Midbrain (tissue), 1 donor: ENCODE measurements at regions not wholly inside any gene's neighbourhood (a gene's known extent, or its start where the extent isn't known, plus 50 kb on each side); places are given as distances from the start of the nearest gene placed in this dataset.

ENCODE experiments used
- DNase-seq: peaks from one replicate; lab custom pipeline; 2025; lab: John Stamatoyannopoulos, UW

- no peak for DNase-seq
Observed at GRCh38 chr10:130769146-130770017, 542.1 kb downstream of the TCERG1L start.

DNA sequence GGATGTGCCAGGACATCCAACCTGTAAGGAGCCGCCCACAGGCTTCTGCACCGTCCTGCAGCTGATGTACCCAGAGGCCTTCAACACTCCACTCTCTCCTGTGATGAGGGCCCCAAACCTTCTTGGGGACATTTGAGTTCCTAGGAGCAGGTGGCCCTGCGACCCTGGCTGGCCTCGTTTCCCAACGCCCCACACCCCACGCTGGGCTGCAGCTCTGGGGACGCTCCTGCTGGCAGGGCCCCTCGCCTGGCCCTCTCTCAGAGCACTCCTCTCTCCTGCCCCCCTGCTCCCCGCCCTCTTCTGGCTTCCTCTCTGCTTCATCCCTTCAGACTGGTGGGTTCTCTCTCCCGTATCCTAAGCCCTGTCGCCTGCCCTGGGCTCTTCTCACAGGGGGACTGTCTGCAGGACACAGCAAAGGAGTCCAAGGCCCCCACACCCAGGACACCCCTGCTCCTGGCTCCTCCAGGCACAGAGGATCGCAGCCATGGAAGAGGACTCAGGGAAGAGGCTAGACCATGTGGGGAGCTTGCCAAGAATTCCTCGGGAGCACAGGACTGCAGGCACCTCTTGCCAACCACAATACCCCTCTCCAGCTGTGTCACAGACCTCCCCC is 541.4 kb downstream of the TCERG1L start:
- DNase-seq: no peak

DNA sequence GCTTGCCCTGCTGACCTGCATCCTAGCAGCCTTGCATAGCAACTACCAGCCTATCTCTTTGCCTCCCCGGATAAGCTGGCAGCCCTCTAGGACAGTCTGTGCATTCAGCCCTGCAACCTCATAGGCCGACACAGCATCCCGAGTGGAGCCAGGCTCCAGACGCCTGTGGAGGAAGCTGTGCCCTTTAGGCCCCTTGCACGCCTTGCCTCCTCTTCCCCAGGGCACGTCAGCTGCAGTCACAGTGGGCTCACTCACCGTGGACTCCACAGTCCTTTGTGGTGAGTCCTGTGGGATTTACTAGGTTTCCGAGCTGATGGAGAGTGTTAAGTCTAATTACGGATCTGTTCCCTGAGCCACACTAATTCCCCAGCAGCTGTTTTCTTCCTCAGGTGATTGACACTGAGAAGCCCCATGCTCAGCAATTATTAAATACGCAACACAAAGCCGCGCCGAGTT is 540.0 kb downstream of the TCERG1L start:
- no peak for DNase-seq

DNA sequence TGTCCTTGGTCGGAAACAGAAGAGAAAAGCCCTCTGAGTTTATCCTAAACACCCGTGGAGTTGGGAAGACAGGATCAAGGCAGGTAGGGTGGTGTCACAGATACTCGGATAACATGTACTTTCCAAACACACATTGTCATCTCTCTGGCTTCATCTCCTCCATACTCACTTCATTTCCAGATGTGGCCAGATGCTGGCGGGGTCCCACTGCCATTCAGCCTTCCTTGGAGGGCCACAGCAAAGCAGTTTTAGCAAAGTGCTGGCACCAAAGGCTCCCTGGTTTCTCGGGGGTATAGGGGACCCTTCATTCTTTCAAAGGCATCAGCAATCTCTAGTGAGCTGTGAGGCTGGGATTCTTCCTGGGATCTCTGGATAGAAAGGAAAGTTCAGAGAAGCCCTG is 539.5 kb downstream of the TCERG1L start:
- no peak for DNase-seq

DNA sequence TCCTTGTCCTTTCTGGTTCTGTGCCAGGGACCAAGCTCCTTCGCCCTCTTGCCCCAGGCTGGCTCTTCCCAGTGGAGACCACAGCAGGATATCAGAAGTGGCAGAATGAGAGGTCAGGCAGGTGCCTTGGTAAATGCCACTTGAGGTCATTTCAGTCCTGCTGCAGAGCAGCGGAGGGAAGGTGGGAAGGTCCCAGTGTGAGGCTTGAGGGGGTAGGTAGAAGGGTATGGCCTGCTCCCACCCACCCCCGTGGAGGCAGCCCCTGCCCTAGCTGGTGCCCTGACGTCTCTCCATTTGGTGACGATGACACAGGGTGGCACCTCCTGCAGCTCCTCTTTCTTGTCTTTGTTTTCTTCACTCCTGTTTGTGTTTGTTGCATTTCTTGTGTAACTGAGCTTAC is 538.8 kb downstream of the TCERG1L start:
- DNase-seq: no peak

GRCh38 chr10:130773941-130774340 is 537.6 kb downstream of the TCERG1L start:
- DNase-seq: no peak

DNA sequence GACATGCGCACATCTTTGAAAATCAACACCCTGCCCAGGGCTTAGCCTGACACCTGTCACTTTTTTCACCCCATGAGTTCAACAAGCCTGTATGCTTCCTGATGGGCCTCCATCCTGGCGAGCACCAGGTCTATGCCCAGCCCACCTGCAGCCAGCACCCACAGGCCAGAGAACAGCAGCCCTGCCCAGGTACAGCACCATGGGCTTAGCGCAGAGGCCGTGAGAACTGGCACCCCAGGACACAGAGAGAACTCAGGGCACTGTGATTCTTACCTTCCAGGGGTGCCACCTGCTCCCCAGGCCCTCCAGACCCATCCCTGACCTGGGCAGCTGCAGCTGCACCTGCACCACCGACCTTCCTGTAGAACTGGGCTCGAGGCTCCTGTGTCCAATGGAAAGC is 536.6 kb downstream of the TCERG1L start:
- no peak for DNase-seq

GRCh38 chr10:130775311-130775710 is 536.2 kb downstream of the TCERG1L start:
- no peak for DNase-seq

- DNase-seq: no peak
Observed at GRCh38 chr10:130776724-130777123, 534.8 kb downstream of the TCERG1L start.

DNA sequence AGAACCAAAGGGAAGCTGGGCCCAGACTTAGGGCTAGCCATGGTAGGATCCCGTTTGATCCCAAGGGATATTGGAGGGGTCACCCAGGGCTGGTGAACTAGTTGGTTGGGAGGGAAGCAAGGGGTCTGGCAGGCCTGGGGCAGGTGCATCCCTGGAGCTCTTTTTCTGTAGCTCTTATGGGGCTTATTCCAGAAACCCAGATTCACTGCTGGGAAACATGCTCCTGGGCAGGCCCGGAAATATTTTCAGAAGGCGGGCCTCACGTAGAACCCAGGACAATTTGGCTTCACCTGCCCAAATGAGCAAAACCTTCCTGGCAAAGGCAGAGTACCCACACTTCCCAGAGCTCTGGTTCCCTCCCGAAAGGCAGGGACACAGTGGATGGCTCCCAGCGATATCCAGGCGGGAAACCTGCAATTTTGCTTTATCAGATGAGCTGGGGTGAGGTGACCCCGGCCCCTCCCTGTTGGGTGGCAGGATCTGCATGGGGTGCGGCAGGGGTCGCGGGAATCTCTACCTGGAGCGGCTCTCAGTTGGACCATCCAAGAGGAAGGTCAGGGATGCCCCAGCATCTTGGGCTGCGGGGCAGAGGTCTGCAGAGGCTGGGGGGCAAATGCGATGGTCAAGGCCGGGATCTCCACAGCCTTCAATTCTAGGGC is 533.9 kb downstream of the TCERG1L start:
- DNase-seq: no peak

DNA sequence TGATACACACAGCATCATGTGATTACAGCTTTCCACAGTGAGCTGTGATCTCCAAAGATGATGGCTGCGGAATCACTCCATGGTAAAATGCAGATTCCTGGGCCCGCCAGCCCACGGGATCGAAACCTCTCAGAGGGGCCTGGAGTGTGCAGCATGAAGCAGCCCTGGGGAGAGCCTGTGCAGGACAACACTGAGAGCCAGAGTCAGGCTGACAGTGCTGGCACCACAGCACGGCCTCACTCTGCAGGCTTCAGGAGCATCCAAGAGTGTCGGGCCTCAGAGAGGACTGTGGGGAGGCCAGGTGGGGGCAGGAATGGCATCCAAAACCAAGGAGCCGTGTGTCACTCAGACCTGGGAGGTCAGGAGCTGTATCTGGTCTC is 533.4 kb downstream of the TCERG1L start:
- no peak for DNase-seq

DNA sequence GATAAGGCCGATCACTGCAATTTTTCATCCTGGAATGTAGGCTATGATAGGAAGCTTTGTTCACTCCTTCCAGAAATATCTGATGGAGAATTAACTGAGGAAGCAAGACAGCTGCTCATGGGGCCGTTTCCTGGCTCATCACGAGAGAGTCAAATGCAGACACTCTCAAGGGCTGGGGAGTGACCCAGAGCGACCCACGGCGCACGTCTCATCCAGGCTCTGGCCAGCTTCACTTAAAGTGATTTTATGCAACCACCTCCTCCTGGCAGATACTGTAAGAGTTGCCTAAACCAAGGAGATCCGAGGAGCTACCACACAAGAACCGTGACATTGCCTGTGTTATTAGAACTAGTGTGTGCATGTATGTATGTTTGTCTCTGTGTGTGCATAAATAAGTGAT is 530.8 kb downstream of the TCERG1L start:
- no peak for DNase-seq

GRCh38 chr10:130781206-130781605 is 530.3 kb downstream of the TCERG1L start:
- no peak for DNase-seq

- DNase-seq: no peak
Observed at GRCh38 chr10:130781623-130782022, 529.9 kb downstream of the TCERG1L start.

DNA sequence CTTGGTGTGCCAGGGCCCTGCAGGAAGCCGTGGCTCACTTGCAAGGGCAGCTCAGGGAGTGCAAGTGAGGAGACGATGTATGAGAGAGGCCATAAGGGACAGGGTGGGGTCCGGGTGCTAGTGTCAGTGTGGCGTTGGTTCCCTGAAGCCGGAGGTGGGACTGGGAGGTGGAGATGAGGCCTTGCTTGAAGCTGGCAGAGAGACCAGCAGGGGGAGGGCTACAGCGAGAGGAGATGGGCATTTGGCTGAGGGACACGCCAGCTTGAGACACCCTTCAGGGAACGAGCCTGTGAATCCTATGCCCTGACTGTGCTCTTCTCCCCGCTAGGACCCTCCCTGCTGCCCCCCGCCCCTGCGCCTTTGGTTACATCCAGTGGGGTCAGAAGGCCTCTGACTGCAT is 529.1 kb downstream of the TCERG1L start:
- DNase-seq: no peak

DNA sequence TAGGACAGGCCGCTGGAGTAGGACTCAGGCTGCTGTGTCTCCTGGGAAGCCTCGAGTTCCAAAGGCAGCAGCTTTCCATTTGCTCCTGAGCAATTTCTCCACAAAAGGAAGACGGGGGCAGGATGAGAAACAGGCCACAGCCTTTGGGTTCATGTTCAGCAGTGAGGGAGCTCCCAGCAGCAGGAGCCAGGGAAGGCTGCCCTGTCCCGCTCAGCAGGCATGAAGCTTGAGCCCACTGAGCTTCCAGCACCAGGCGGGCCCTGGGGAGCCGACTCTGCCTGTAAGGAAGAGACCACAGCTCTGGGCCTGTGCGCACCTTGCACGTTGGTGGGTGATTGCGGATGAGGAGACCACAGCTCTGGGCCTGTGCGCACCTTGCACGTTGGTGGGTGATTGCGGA is 527.2 kb downstream of the TCERG1L start:
- DNase-seq: no peak

DNA sequence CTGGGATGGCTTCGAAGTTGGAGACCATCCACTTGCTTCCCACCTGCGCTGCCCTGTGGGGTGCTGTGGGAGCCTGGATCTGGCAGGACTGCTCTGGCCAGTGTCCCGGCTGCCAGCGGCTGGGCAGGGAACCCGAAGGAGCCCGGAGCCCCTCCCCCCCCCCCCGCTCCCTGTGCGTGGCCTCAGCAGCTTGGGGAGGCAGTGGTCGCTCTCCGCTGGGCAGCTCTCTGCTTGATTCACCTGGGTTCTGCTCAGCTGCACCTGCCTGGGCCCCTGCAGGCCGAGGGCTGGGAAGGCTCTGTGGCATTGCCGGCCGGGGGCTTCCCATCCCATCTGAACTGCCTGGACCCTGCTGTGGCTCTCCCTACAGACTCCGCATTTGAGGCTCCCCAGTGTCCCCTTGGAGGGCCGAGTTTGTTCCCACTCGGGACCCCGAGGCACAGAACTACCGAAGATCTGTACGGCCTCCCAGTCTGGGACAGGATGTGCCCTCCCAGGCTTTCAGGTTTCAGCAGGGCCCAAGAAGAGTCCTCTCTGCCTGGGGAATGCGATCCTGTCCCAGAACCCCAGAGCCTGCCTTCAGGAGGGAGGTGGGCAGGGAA is 525.1 kb downstream of the TCERG1L start:
- DNase-seq: no peak

DNA sequence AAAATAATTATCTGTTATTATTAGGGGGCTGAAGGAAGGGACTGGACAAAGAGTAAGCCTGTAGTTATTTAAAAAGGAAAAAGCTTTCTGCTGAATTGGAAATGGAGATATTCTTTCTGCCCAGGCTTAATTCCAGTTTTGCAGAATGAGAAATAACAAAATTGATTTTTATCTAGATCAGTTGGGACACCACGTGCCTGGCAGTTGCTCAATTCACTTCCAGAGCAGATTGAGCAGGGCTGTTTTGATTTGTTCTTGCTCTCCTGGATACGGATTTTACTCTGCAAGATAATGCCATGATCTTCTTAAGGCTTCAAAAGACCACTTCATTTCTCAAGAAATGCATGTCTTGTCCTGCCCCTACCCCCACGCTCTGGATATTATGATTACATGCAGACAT is 524.3 kb downstream of the TCERG1L start:
- no peak for DNase-seq

DNA sequence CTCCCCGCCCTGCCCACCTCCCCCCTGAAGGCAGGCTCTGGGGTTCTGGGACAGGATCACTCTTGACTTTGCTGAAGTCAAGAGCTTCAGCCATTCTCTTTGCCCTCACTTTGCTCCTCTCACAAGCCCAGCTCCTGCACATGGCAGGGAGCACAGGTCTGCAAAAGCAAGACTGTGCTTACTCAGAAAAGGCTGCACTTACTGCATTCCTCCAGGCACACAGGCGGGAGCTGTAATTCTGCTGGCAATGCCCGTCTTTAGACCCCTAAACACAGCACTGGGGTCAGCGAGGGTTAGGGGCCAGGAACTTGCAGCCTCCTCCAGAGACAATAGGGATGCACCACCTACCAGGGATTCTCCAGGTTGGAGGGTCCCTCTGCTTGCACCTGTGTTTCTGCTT is 523.7 kb downstream of the TCERG1L start:
- no peak for DNase-seq

DNA sequence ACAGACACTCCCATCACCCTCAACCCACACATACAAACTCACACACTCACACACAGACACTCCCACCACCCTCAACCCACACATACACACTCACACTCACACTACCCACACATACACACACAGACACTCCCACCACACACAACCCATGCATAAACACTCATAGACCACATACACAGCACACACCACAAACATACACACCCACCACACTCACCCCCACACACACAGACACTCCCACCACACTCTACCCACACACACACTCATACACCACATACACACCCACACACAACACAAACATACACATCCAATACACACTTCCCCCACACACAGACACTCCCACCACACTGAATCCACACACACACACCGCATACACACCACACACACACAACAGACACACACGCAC is 521.2 kb downstream of the TCERG1L start:
- no peak for DNase-seq

DNA sequence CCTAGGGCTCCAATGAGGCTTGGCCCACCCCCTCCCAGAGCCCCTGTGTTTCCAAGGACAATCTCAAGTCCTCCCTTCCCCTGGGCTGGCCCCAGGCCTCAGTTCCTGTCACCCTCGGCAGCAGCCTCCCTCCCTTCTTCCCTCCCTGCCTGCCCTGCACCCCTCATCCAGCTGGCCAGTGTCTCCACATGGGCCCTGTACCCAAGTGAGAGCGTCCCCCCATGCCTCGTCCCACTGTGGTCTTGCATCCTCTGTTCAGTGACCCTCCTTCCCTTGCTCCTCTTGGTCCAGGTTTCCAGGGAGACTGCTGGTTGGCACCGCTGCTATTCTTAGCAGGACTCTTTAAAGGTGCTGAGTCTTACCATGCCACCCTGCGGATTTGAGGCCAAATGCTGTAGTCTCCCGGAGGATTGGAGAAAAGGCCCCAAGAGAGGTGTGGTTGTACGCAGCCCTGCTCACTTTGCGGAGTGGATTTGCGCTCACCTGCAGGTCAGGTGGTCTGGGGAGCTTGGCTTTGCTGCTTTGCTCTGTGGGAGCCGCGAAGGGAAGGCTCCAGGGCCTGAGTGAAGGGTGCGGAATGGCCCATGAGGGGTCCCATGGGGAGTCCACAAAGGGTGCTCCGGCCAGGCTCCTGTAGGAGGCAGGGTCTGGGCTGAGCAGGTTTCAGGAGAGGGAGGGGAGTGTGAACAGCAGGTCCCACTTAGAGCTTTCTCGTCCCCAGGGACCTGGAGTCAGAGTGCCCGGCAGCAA is 519.2 kb downstream of the TCERG1L start:
- DNase-seq: no peak

DNA sequence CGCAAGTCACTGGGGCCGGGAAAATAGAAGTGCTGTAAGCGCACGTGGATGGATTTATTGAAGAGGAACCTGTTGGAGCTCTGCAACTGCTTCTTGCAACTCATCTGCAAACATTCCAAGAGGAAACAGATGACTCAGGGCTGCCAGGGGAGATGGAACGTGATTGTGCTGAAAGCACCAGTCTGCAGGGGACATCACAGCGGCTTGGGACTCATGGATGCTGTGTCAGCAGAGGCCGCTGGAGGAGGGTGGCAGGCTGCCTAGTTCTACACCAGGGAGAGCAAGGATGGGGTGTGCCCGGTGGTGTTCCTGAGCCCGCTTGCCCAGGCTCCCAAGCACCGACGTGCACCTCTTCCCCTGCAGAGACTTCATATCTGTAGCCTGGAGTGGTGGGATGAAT is 515.7 kb downstream of the TCERG1L start:
- no peak for DNase-seq
